ENCODE measurements at regions not wholly inside any gene's neighbourhood (a gene's known extent, or its start where the extent isn't known, plus 50 kb on each side); places are given as distances from the start of the nearest gene placed in this dataset.

GRCh38 chr5:38190111-38190510, 68.2 kb upstream of the EGFLAM start:
- DNase-seq (ENCODE audit: low read depth), result no peak
- no peak for TF ChIP-seq CTCF (IDR thresholded peaks at IDR 0.05; ENCODE audit: control insufficient read depth, insufficient read depth, low read depth, low read length, missing control alignments)
- H3K4me3 ChIP-seq (ENCODE audit: control insufficient read depth, low read depth, low read length), result no peak overlapping the region

GRCh38 chr5:38189081-38189504, 69.3 kb upstream of the EGFLAM start:
- TF ChIP-seq CTCF (IDR thresholded peaks at IDR 0.05; ENCODE audit: control insufficient read depth, insufficient read depth, low read depth, low read length, missing control alignments), result no peak
- DNase-seq (ENCODE audit: low read depth), result no peak
- no peak overlapping the region for H3K4me3 ChIP-seq (ENCODE audit: control insufficient read depth, low read depth, low read length)

GRCh38 chr5:38188591-38188990, 69.8 kb upstream of the EGFLAM start:
- TF ChIP-seq CTCF (IDR thresholded peaks at IDR 0.05; ENCODE audit: control insufficient read depth, insufficient read depth, low read depth, low read length, missing control alignments), result no peak
- DNase-seq (ENCODE audit: low read depth), result no peak
- H3K4me3 ChIP-seq (ENCODE audit: control insufficient read depth, low read depth, low read length), result no peak overlapping the region

GRCh38 chr5:38187532-38187931, 70.8 kb upstream of the EGFLAM start:
- no peak overlapping the region for H3K4me3 ChIP-seq (ENCODE audit: control insufficient read depth, low read depth, low read length)
- no peak for TF ChIP-seq CTCF (IDR thresholded peaks at IDR 0.05; ENCODE audit: control insufficient read depth, insufficient read depth, low read depth, low read length, missing control alignments)
- no peak for DNase-seq (ENCODE audit: low read depth)

- no peak for TF ChIP-seq CTCF (IDR thresholded peaks at IDR 0.05; ENCODE audit: control insufficient read depth, insufficient read depth, low read depth, low read length, missing control alignments)
- no peak for DNase-seq (ENCODE audit: low read depth)
Measured at GRCh38 chr5:38184627-38185026, 73.7 kb upstream of the EGFLAM start.

GRCh38 chr5:38182991-38183390, 75.4 kb upstream of the EGFLAM start:
- DNase-seq (ENCODE audit: low read depth), result no peak
- no peak overlapping the region for H3K4me3 ChIP-seq (ENCODE audit: control insufficient read depth, low read depth, low read length)
- no peak for TF ChIP-seq CTCF (IDR thresholded peaks at IDR 0.05; ENCODE audit: control insufficient read depth, insufficient read depth, low read depth, low read length, missing control alignments)

More at GRCh38 chr5:38184627-38185026, 73.7 kb upstream of the EGFLAM start:
- H3K4me3 ChIP-seq (ENCODE audit: control insufficient read depth, low read depth, low read length), result no peak overlapping the region

GRCh38 chr5:38168029-38168428, 90.3 kb upstream of the EGFLAM start:
- TF ChIP-seq CTCF (IDR thresholded peaks at IDR 0.05; ENCODE audit: control insufficient read depth, insufficient read depth, low read depth, low read length, missing control alignments), result no peak
- no peak for DNase-seq (ENCODE audit: low read depth)
- no peak overlapping the region for H3K4me3 ChIP-seq (ENCODE audit: control insufficient read depth, low read depth, low read length)
